ENCODE measurements at regions not wholly inside any gene's neighbourhood (a gene's known extent, or its start where the extent isn't known, plus 50 kb on each side); places are given as distances from the start of the nearest gene placed in this dataset.

GRCh38 chr2:172179045-172179701, 76.5 kb upstream of the DLX2 start:
- Mint-ChIP-seq H3K9me3 (no peaks in the 10 kb centered on the region), H3K27me3 (ENCODE audit: low read depth) (peaks cover 21% of the 10 kb centered on the region), H3K36me3 (ENCODE audit: low read depth) (no peaks in the 10 kb centered on the region), H3K27ac (no peak overlapping the region), H3K4me3 (no peak overlapping the region), H3K4me1 (no peaks in the 10 kb centered on the region)
- TF ChIP-seq CTCF (IDR thresholded peaks at IDR 0.05; ENCODE audit: unreplicated experiment in 3 of 3): no peak

- Mint-ChIP-seq H3K9me3 (peaks cover 14% of the 10 kb centered on the region), H3K36me3 (ENCODE audit: low read depth) (no peaks in the 10 kb centered on the region), H3K27me3 (ENCODE audit: low read depth) (peaks cover 7% of the 10 kb centered on the region), H3K4me3 (no peak overlapping the region), H3K27ac (peak overlapping the region in 1 of 3 experiments; percentile 67), H3K4me1 (no peaks in the 10 kb centered on the region)
- TF ChIP-seq CTCF (IDR thresholded peaks at IDR 0.05; ENCODE audit: unreplicated experiment in 3 of 3): no peak
Measured at GRCh38 chr2:172181840-172182239, 79.1 kb upstream of the DLX2 start.

- no peaks in the 10 kb centered on the region for H3K4me1 Mint-ChIP-seq
- no peak overlapping the region for H3K4me3 Mint-ChIP-seq
- no peak overlapping the region for H3K27ac Mint-ChIP-seq
- H3K27me3 Mint-ChIP-seq (ENCODE audit: low read depth): peaks cover 6% of the 10 kb centered on the region
- H3K9me3 Mint-ChIP-seq: peaks cover 14% of the 10 kb centered on the region
- TF ChIP-seq CTCF (IDR thresholded peaks at IDR 0.05; ENCODE audit: unreplicated experiment in 3 of 3): no peak
- no peaks in the 10 kb centered on the region for H3K36me3 Mint-ChIP-seq (ENCODE audit: low read depth)
Measured at GRCh38 chr2:172182624-172183023, 79.9 kb upstream of the DLX2 start.

- Mint-ChIP-seq H3K4me3 (no peak overlapping the region), H3K27me3 (ENCODE audit: low read depth) (peaks cover 3% of the 10 kb centered on the region), H3K9me3 (peaks cover 45% of the 10 kb centered on the region), H3K27ac (no peak overlapping the region), H3K36me3 (ENCODE audit: low read depth) (peaks cover 12% of the 10 kb centered on the region), H3K4me1 (no peaks in the 10 kb centered on the region)
- TF ChIP-seq CTCF (IDR thresholded peaks at IDR 0.05; ENCODE audit: unreplicated experiment in 3 of 3): no peak
Measured at GRCh38 chr2:172193331-172194089, 90.8 kb upstream of the DLX2 start.

GRCh38 chr2:172195836-172196376, 93.2 kb upstream of the DLX2 start:
- no peak for TF ChIP-seq CTCF (IDR thresholded peaks at IDR 0.05; ENCODE audit: unreplicated experiment in 3 of 3)
- Mint-ChIP-seq H3K27ac (no peak overlapping the region), H3K4me3 (no peak overlapping the region), H3K27me3 (ENCODE audit: low read depth) (peaks cover 3% of the 10 kb centered on the region), H3K36me3 (ENCODE audit: low read depth) (peaks cover 12% of the 10 kb centered on the region), H3K9me3 (peaks cover 51% of the 10 kb centered on the region), H3K4me1 (no peaks in the 10 kb centered on the region)
